HL-60 (cell line): ENCODE measurements at regions not wholly inside any gene's neighbourhood (a gene's known extent, or its start where the extent isn't known, plus 50 kb on each side); places are given as distances from the start of the nearest gene placed in this dataset.

Source experiments
- DNase-seq, 2 experiments: peaks; one replicate each; pipeline ENCODE4 v3.0.0-alpha.2; 2010 to 2020; ENCODE audit warnings: low read depth in 1 of 2, low spot score in 1 of 2
- H3K27ac ChIP-seq: fragments of 250-450 bp; sonication (Bioruptor Pico); replicated peaks from 2 replicates; pipeline ENCODE4 v1.5.1; 2020; ENCODE audit warnings: mild to moderate bottlenecking, moderate library complexity
- H3K27me3 ChIP-seq: fragments of 250-450 bp; sonication (Bioruptor Pico); 2 replicates; pipeline ENCODE4 v1.5.1; 2021; ENCODE audit warnings: mild to moderate bottlenecking, moderate library complexity; ENCODE audit not compliant: insufficient read depth, poor library complexity, severe bottlenecking
- H3K4me3 ChIP-seq: replicated peaks from 2 replicates; pipeline ENCODE4 v1.5.1; 2011; ENCODE audit warnings: mild to moderate bottlenecking, control low read depth, low read length; ENCODE audit not compliant: insufficient read depth
- GABPA ChIP-seq: IDR thresholded peaks from 2 replicates; pipeline ENCODE4 v1.6.1; 2012; ENCODE audit warnings: low read depth
- POLR2AphosphoS5 ChIP-seq: IDR thresholded peaks from 2 replicates; pipeline ENCODE4 v1.6.1; 2012; ENCODE audit warnings: low read depth
- REST ChIP-seq: IDR thresholded peaks from 2 replicates; pipeline ENCODE4 v1.6.1; 2012; ENCODE audit warnings: low read depth; ENCODE audit not compliant: insufficient replicate concordance
- SPI1 ChIP-seq: IDR thresholded peaks from 2 replicates; pipeline ENCODE4 v1.6.1; 2012; ENCODE audit warnings: low read depth, mild to moderate bottlenecking, borderline replicate concordance
- TF ChIP-seq, protein P1 (sequence below): IDR thresholded peaks from one replicate; pipeline ENCODE4 v1.5.1; 2011; ENCODE audit warnings: low read length, control low read depth, inconsistent platforms; ENCODE audit not compliant: insufficient read depth

DNA sequence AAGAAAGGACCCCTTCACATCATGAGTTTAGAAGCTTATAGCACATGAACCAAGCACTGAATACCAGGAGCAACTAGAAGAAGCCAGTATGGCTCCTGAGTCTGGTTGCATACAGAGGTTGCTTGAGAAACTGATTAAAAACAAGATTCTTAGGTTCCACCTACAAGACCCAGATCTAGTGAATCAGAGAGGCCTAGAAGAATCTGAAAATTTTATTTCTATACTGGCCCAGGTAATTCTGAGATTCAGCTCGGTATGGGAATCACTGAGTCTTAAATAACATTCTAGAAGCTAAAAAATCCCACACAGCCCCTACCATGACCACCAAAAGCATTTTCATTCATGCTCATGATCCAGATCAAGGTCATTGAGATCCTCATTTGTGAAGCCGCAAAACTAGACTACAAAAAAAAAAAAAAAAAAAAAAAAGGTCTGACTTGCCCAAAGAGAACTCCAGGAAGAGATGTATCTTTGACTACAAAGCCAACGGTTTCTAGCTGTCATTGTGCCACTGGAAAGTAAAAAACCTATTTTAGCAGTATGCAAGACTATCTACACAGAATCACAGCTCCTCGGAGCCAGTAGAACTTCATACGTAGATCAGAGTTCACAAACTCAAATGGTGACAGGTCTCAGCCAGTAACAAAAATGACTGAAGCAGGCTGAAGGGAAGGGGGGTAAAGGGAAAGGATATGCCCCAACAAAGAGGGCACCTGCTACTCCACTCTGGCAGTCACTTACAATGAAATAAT, 168.4 kb upstream of the EGLN3 start:
- TF ChIP-seq SPI1 (no peak), POLR2AphosphoS5 (no peak), REST (no peak), GABPA (no peak)
- TF ChIP-seq, protein P1, sequence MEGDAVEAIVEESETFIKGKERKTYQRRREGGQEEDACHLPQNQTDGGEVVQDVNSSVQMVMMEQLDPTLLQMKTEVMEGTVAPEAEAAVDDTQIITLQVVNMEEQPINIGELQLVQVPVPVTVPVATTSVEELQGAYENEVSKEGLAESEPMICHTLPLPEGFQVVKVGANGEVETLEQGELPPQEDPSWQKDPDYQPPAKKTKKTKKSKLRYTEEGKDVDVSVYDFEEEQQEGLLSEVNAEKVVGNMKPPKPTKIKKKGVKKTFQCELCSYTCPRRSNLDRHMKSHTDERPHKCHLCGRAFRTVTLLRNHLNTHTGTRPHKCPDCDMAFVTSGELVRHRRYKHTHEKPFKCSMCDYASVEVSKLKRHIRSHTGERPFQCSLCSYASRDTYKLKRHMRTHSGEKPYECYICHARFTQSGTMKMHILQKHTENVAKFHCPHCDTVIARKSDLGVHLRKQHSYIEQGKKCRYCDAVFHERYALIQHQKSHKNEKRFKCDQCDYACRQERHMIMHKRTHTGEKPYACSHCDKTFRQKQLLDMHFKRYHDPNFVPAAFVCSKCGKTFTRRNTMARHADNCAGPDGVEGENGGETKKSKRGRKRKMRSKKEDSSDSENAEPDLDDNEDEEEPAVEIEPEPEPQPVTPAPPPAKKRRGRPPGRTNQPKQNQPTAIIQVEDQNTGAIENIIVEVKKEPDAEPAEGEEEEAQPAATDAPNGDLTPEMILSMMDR, result no peak
- Histone ChIP-seq H3K27me3 (no peaks in the 10 kb centered on the region), H3K4me3 (no peak overlapping the region), H3K27ac (no peak overlapping the region)
- no peak for DNase-seq

GRCh38 chr14:34113991-34114390, 163.1 kb upstream of the EGLN3 start:
- Histone ChIP-seq H3K27me3 (no peaks in the 10 kb centered on the region), H3K27ac (no peak overlapping the region), H3K4me3 (no peak overlapping the region)
- DNase-seq, result no peak
- TF ChIP-seq POLR2AphosphoS5 (no peak), GABPA (no peak), REST (no peak), SPI1 (no peak)
- TF ChIP-seq, protein P1, result no peak

DNA sequence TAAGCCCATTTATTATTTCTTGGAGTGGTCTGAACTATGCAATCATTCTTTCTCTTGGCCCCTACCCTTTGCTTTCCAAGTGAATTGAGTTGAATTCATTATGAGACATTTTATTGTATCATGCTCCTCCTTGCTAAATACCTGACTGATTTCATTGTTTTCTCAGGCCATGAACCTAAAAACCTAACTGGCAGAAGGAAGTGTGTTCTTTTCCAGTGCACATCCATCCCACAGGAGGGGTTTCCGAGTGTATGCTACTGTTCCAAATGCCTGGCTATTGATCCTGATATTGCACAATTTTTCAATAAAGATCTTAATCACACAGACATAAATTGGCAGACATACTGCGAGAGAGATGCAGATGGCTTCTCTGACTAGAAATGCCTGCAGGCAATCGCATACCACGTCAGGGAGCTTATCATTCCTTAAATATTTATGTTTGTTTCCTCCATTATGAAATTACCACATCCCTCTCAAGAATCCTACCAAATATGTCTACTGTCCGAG, 162.2 kb upstream of the EGLN3 start:
- TF ChIP-seq, protein P1, result no peak
- TF ChIP-seq REST (no peak), SPI1 (no peak), POLR2AphosphoS5 (no peak)
- Histone ChIP-seq H3K4me3 (no peak overlapping the region), H3K27me3 (no peaks in the 10 kb centered on the region), H3K27ac (no peak overlapping the region)
- no peak for DNase-seq
